ENCODE measurements at regions not wholly inside any gene's neighbourhood (a gene's known extent, or its start where the extent isn't known, plus 50 kb on each side); places are given as distances from the start of the nearest gene placed in this dataset.

DNA sequence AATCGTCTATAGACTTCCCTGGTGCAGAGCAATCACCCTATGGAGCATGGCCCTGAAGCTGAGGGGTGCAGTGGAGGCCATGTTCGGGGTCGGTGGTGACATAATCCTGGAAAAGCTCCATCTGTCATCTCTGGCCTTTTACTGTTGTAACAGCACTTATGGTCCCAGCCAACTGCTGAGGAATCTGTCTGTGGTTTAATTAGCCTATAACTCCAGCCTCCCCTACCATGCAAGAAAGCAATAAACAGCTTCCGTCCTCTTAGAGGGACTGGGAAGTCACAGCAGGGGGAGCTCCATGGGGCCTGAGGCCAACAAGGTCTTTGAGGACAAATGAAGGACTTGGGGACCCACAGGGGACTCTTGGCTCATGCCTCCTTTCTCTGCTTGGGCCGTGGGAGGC is 159.1 kb upstream of the NECTIN1 start:
- no peak overlapping the region for H3K9ac ChIP-seq (ENCODE audit: insufficient read length)
- no peak for TF ChIP-seq POLR2AphosphoS5 (IDR thresholded peaks at IDR 0.05; ENCODE audit: borderline replicate concordance, low read depth, low read length)
- no peak for TF ChIP-seq EZH2 (IDR thresholded peaks at IDR 0.05)
- no peak for TF ChIP-seq FOXP2 (optimal IDR thresholded peaks at IDR 0.05; ENCODE audit: control extremely low read depth, extremely low read length, insufficient read depth)
- DNase-seq (ENCODE audit: low read depth, low spot score), result no peak
- no peak overlapping the region for H3K4me3 ChIP-seq
- no peaks in the 10 kb centered on the region for H3K36me3 ChIP-seq (ENCODE audit: insufficient read depth, low read length)
- H3K9me3 ChIP-seq (ENCODE audit: low read depth, low read length), result no peaks in the 10 kb centered on the region
- no peak overlapping the region for H3K27ac ChIP-seq

DNA sequence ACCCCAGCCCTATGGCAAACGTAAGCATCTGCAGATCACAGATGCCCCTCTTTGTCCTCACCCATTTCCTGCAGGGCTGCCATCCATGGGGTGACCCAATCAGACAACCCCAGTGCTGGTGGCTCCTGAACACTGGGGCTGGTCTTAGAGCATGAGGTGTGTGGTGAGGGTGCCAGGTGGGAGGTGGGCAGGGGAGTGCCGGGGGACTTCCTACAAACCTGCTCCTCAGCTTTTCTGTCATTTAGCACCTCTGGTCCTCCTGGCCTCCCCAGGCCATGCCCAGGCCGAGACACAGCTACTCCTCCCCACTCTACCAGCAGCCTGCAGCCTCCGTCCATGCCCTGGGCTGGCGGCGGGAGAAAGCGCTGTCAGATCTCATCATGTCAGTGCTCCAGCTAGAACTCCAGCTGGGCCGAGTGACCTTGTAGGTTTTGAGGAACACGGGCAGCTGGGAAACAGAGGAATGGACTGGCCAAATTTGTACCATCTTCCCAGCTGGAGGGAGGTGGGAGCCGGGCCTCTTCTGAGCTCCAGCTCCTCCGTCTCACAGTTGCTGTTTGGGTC is 157.7 kb upstream of the NECTIN1 start:
- no peak overlapping the region for H3K4me3 ChIP-seq
- no peaks in the 10 kb centered on the region for H3K36me3 ChIP-seq (ENCODE audit: insufficient read depth, low read length)
- H3K9me3 ChIP-seq (ENCODE audit: low read depth, low read length), result no peaks in the 10 kb centered on the region
- no peak overlapping the region for H3K27ac ChIP-seq
- no peak overlapping the region for H3K9ac ChIP-seq (ENCODE audit: insufficient read length)
- no peak for TF ChIP-seq EZH2 (IDR thresholded peaks at IDR 0.05)
- TF ChIP-seq FOXP2 (optimal IDR thresholded peaks at IDR 0.05; ENCODE audit: control extremely low read depth, extremely low read length, insufficient read depth), result no peak
- TF ChIP-seq POLR2AphosphoS5 (IDR thresholded peaks at IDR 0.05; ENCODE audit: borderline replicate concordance, low read depth, low read length), result no peak
- no peak for DNase-seq (ENCODE audit: low read depth, low spot score)

DNA sequence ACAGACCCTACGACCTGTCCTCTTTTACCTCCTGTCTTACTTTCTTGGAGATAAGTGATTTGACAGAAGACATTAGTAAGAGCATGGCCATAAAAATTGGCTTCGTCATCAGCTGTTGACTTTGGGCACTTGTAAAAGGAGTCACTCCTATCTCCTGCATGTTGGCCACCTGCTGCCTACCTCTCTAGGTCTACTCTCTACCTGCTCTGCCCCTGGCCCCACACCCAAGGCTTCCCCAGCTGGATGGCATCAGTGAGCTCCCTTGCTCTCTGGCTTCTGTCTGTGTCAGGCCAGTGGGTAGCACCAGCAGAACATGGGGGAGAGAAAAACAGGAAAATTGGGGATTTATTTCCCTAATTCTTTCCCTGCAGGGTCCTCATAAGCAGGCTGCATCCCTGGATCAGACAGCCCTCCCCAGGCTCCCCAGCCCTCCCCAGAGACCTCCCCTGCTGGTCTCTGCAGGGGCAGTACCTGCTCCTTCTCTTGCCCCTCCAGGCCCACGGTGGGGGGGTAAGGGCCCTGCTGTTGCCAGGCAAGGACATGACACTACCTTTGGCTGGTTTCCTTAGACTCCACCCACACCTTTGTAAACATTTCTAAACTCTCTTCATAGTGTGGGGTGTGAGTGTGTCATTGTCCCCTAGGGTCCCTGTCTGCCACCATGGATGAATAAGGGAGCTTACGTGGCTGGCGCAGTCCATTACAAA is 157.0 kb upstream of the NECTIN1 start:
- no peaks in the 10 kb centered on the region for H3K9me3 ChIP-seq (ENCODE audit: low read depth, low read length)
- no peak overlapping the region for H3K4me3 ChIP-seq
- no peak for DNase-seq (ENCODE audit: low read depth, low spot score)
- no peaks in the 10 kb centered on the region for H3K36me3 ChIP-seq (ENCODE audit: insufficient read depth, low read length)
- H3K27ac ChIP-seq, result no peak overlapping the region
- no peak for TF ChIP-seq POLR2AphosphoS5 (IDR thresholded peaks at IDR 0.05; ENCODE audit: borderline replicate concordance, low read depth, low read length)
- no peak for TF ChIP-seq FOXP2 (optimal IDR thresholded peaks at IDR 0.05; ENCODE audit: control extremely low read depth, extremely low read length, insufficient read depth)
- no peak for TF ChIP-seq EZH2 (IDR thresholded peaks at IDR 0.05)
- no peak overlapping the region for H3K9ac ChIP-seq (ENCODE audit: insufficient read length)

DNA sequence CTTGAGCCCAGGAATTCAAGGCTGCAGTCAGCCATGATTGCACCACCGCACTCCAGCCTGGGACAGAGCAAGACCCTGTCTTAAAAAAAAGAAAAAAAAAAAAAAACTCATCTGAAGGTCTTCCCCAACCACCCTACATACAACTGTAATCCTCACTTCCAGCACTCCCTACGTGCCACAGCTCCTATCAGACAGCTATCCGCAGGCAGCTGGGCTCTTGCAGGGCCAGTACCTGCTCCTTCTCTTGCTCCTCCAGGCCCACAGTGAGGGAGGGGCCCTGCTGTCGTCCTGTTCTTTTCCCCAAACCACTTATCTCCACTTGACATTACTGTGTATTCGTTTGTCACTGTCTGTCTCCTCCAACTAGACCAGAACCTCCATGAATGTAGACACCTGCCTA is 156.1 kb upstream of the NECTIN1 start:
- no peak overlapping the region for H3K4me3 ChIP-seq
- no peak for TF ChIP-seq EZH2 (IDR thresholded peaks at IDR 0.05)
- TF ChIP-seq POLR2AphosphoS5 (IDR thresholded peaks at IDR 0.05; ENCODE audit: borderline replicate concordance, low read depth, low read length), result no peak
- TF ChIP-seq FOXP2 (optimal IDR thresholded peaks at IDR 0.05; ENCODE audit: control extremely low read depth, extremely low read length, insufficient read depth), result no peak
- no peak for DNase-seq (ENCODE audit: low read depth, low spot score)
- no peak overlapping the region for H3K27ac ChIP-seq
- no peaks in the 10 kb centered on the region for H3K36me3 ChIP-seq (ENCODE audit: insufficient read depth, low read length)
- H3K9me3 ChIP-seq (ENCODE audit: low read depth, low read length), result no peaks in the 10 kb centered on the region
- H3K9ac ChIP-seq (ENCODE audit: insufficient read length), result no peak overlapping the region

DNA sequence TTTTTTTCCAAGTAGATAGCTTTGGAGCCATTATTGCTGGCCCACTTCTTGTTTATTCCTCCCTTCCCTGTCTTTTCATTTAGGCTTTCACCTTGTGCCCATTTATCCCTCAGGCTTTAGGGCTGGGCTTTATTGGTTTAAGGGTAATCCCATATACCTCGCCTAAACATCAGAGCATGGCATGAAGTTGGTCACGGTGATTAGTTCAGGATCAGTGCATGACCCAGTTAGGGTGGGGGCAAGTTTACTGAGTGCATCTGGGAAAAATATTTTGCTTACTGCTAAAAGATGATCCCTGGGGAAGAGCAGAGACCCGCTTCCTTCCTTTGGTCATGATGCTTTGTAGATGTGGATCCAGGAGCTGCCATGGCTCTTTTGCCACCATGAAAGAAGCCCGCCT is 153.3 kb upstream of the NECTIN1 start:
- Histone ChIP-seq H3K36me3 (ENCODE audit: insufficient read depth, low read length) (no peaks in the 10 kb centered on the region), H3K9ac (ENCODE audit: insufficient read length) (no peak overlapping the region), H3K27ac (no peak overlapping the region), H3K9me3 (ENCODE audit: low read depth, low read length) (no peaks in the 10 kb centered on the region), H3K4me3 (no peak overlapping the region)
- TF ChIP-seq FOXP2 (optimal IDR thresholded peaks at IDR 0.05; ENCODE audit: control extremely low read depth, extremely low read length, insufficient read depth) (no peak), EZH2 (IDR thresholded peaks at IDR 0.05) (no peak), POLR2AphosphoS5 (IDR thresholded peaks at IDR 0.05; ENCODE audit: borderline replicate concordance, low read depth, low read length) (no peak)
- no peak for DNase-seq (ENCODE audit: low read depth, low spot score)

DNA sequence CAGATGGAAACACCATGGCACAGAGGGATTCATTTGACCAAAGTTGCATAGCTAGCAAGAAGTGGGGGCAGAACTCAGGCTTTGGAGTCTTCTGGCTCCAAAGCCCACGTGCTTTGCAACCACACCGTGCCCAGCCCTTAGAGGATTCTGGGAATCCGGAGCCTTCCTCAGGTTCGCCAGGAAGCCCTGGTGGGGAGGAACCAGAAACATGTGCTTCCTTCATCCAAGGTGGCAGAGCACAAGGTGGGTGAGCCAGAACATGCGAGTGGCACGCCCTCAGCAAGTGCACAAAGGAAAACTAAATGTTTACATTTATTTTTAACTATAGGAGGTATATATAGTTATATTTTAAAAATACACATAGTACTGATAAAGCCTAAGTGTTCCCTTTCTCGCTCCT is 151.9 kb upstream of the NECTIN1 start:
- no peak for DNase-seq (ENCODE audit: low read depth, low spot score)
- Histone ChIP-seq H3K9ac (ENCODE audit: insufficient read length) (no peak overlapping the region), H3K36me3 (ENCODE audit: insufficient read depth, low read length) (no peaks in the 10 kb centered on the region), H3K27ac (no peak overlapping the region), H3K9me3 (ENCODE audit: low read depth, low read length) (no peaks in the 10 kb centered on the region), H3K4me3 (no peak overlapping the region)
- TF ChIP-seq EZH2 (IDR thresholded peaks at IDR 0.05), result no peak
- TF ChIP-seq POLR2AphosphoS5 (IDR thresholded peaks at IDR 0.05; ENCODE audit: borderline replicate concordance, low read depth, low read length), result no peak
- no peak for TF ChIP-seq FOXP2 (optimal IDR thresholded peaks at IDR 0.05; ENCODE audit: control extremely low read depth, extremely low read length, insufficient read depth)

DNA sequence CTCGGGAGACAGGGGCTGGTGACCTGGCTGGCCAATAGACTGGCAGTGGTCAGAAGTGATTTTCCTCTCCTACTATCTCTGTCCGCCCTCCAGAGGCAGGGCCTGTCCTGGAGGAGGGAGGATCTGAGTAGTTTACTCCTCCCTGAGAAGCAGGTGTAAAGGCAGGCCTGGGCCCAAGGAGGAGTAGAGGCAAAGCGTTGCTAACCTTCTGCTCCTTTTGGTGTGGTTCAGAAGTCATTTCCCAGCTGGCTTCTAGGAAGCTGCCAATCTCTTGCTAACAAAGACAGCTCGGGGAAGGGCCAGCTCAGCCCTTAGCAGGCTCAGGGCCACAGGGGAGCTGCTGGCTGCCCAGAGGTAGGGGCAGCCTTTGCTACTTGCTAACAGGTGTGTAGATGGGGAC is 151.1 kb upstream of the NECTIN1 start:
- Histone ChIP-seq H3K4me3 (no peak overlapping the region), H3K9ac (ENCODE audit: insufficient read length) (no peak overlapping the region), H3K36me3 (ENCODE audit: insufficient read depth, low read length) (no peaks in the 10 kb centered on the region), H3K27ac (no peak overlapping the region), H3K9me3 (ENCODE audit: low read depth, low read length) (no peaks in the 10 kb centered on the region)
- TF ChIP-seq POLR2AphosphoS5 (IDR thresholded peaks at IDR 0.05; ENCODE audit: borderline replicate concordance, low read depth, low read length) (no peak), EZH2 (IDR thresholded peaks at IDR 0.05) (no peak), FOXP2 (optimal IDR thresholded peaks at IDR 0.05; ENCODE audit: control extremely low read depth, extremely low read length, insufficient read depth) (no peak)
- DNase-seq (ENCODE audit: low read depth, low spot score), result no peak

DNA sequence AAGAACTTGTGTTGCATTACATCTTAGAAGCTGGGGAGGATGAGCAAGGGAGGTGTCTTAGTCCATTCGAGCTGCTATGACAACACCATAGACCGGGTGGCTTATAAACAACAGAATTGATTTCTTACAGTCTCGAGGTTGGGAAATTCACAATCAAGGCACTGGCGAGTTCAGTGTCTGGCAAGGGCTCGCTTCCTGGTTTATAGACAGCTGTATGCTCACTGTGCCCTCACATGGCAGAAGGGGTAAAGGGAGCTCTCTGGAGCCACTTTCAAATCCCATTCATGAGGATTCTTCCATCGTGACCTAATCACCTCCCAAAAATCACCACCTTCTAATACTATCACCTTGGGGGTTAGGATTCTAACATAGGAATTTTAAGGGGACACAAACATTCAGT is 150.0 kb upstream of the NECTIN1 start:
- Histone ChIP-seq H3K9ac (ENCODE audit: insufficient read length) (no peak overlapping the region), H3K27ac (no peak overlapping the region), H3K4me3 (no peak overlapping the region), H3K36me3 (ENCODE audit: insufficient read depth, low read length) (no peaks in the 10 kb centered on the region), H3K9me3 (ENCODE audit: low read depth, low read length) (no peaks in the 10 kb centered on the region)
- DNase-seq (ENCODE audit: low read depth, low spot score), result no peak
- TF ChIP-seq POLR2AphosphoS5 (IDR thresholded peaks at IDR 0.05; ENCODE audit: borderline replicate concordance, low read depth, low read length) (no peak), EZH2 (IDR thresholded peaks at IDR 0.05) (no peak), FOXP2 (optimal IDR thresholded peaks at IDR 0.05; ENCODE audit: control extremely low read depth, extremely low read length, insufficient read depth) (no peak)

Measured in SK-N-MC (cell line).